Bronchial epithelial cell (primary cell): ENCODE measurements at regions not wholly inside any gene's neighbourhood (a gene's known extent, or its start where the extent isn't known, plus 50 kb on each side); places are given as distances from the start of the nearest gene placed in this dataset.

ENCODE experiments used
- DNase-seq: peaks from one replicate; pipeline ENCODE4 v3.0.0-alpha.2; 2010; ENCODE audit warnings: low read depth
- FAIRE-seq: peaks from 2 replicates; lab custom pipeline; 2011; peaks lifted over from hg19 to GRCh38; lab: Jason Lieb, UNC
- H3K27me3 ChIP-seq: 2 replicates; pipeline ENCODE4 v1.5.1; 2011; ENCODE audit warnings: low read length; ENCODE audit not compliant: control insufficient read depth, insufficient read depth
- H3K36me3 ChIP-seq: 2 replicates; pipeline ENCODE4 v1.5.1; 2011; ENCODE audit warnings: low read length; ENCODE audit not compliant: control insufficient read depth, insufficient read depth
- H3K4me3 ChIP-seq: 2 replicates; pipeline ENCODE4 v1.5.1; 2011; ENCODE audit warnings: mild to moderate bottlenecking, low read depth, low read length, control low read depth
- CTCF ChIP-seq: IDR thresholded peaks from 2 replicates; pipeline ENCODE4 v1.5.1; 2011; ENCODE audit warnings: mild to moderate bottlenecking, moderate library complexity, low read length, control low read depth, inconsistent platforms; ENCODE audit not compliant: insufficient read depth, severe bottlenecking

- peak; percentile 75 for FAIRE-seq
- Histone ChIP-seq H3K27me3 (no peaks in the 10 kb centered on the region), H3K36me3 (no peaks in the 10 kb centered on the region), H3K4me3 (no peak overlapping the region)
- no peak for DNase-seq
- TF ChIP-seq CTCF, result no peak
Observed at GRCh38 chr22:45112136-45112879, 51.4 kb upstream of the NUP50 start.
